ENCODE measurements at regions not wholly inside any gene's neighbourhood (a gene's known extent, or its start where the extent isn't known, plus 50 kb on each side); places are given as distances from the start of the nearest gene placed in this dataset.

GRCh38 chr2:12334412-12334966 lies 382.2 kb upstream of the TRIB2 start:
- TF ChIP-seq CTCF (IDR thresholded peaks at IDR 0.05) (no peak), POLR2AphosphoS5 (IDR thresholded peaks at IDR 0.05) (no peak), POLR2A (IDR thresholded peaks at IDR 0.05) (no peak)
